GM21390 (cell line): ENCODE measurements at regions not wholly inside any gene's neighbourhood (a gene's known extent, or its start where the extent isn't known, plus 50 kb on each side); places are given as distances from the start of the nearest gene placed in this dataset.

Experiments used
- ATAC-seq: cut with Tn5 transposase; IDR thresholded peaks from one replicate; pipeline ENCODE4 v1.9.1; 2021; ENCODE audit not compliant: unreplicated experiment

- no peak for ATAC-seq
Measured at GRCh38 chr1:69215883-69216282, 351.8 kb upstream of the LRRC7 start.

GRCh38 chr1:69220672-69221071, 347.1 kb upstream of the LRRC7 start:
- ATAC-seq = no peak

- no peak for ATAC-seq
Measured at GRCh38 chr1:69221524-69221923, 346.2 kb upstream of the LRRC7 start.

GRCh38 chr1:69223156-69223555, 344.6 kb upstream of the LRRC7 start:
- ATAC-seq = no peak

GRCh38 chr1:69228501-69228900, 339.2 kb upstream of the LRRC7 start:
- no peak for ATAC-seq

- no peak for ATAC-seq
Measured at GRCh38 chr1:69230208-69230607, 337.5 kb upstream of the LRRC7 start.

GRCh38 chr1:69233463-69233862, 334.3 kb upstream of the LRRC7 start:
- ATAC-seq = no peak

- no peak for ATAC-seq
Measured at GRCh38 chr1:69244211-69244610, 323.5 kb upstream of the LRRC7 start.

- no peak for ATAC-seq
Measured at GRCh38 chr1:69246109-69246508, 321.6 kb upstream of the LRRC7 start.

- no peak for ATAC-seq
Measured at GRCh38 chr1:69246710-69247109, 321.0 kb upstream of the LRRC7 start.

- no peak for ATAC-seq
Measured at GRCh38 chr1:69252696-69253095, 315.0 kb upstream of the LRRC7 start.

GRCh38 chr1:69256036-69256435, 311.7 kb upstream of the LRRC7 start:
- no peak for ATAC-seq

GRCh38 chr1:69258842-69259241, 308.9 kb upstream of the LRRC7 start:
- ATAC-seq = no peak

GRCh38 chr1:69263921-69264391, 303.8 kb upstream of the LRRC7 start:
- ATAC-seq = no peak

- ATAC-seq = no peak
Measured at GRCh38 chr1:69269491-69269890, 298.2 kb upstream of the LRRC7 start.

GRCh38 chr1:69271587-69272125, 296.1 kb upstream of the LRRC7 start:
- ATAC-seq = no peak

GRCh38 chr1:69272684-69273083, 295.0 kb upstream of the LRRC7 start:
- ATAC-seq = no peak

- no peak for ATAC-seq
Measured at GRCh38 chr1:69278923-69279322, 288.8 kb upstream of the LRRC7 start.

- no peak for ATAC-seq
Measured at GRCh38 chr1:69283516-69283915, 284.2 kb upstream of the LRRC7 start.

- no peak for ATAC-seq
Measured at GRCh38 chr1:69284508-69284907, 283.2 kb upstream of the LRRC7 start.

GRCh38 chr1:69288416-69288815, 279.3 kb upstream of the LRRC7 start:
- ATAC-seq = no peak

- no peak for ATAC-seq
Measured at GRCh38 chr1:69290291-69290690, 277.4 kb upstream of the LRRC7 start.

- no peak for ATAC-seq
Measured at GRCh38 chr1:69291541-69291940, 276.2 kb upstream of the LRRC7 start.

GRCh38 chr1:69292833-69293232, 274.9 kb upstream of the LRRC7 start:
- no peak for ATAC-seq
